BE2C (cell line): ENCODE measurements at regions not wholly inside any gene's neighbourhood (a gene's known extent, or its start where the extent isn't known, plus 50 kb on each side); places are given as distances from the start of the nearest gene placed in this dataset.

Experiments
- DNase-seq: peaks from one replicate; pipeline ENCODE4 v3.0.0-alpha.2; 2020
- H3K27me3 ChIP-seq: fragments of 250-450 bp; sonication (Bioruptor Pico); 2 replicates; pipeline ENCODE4 v1.5.1; 2020; ENCODE audit warnings: mild to moderate bottlenecking
- H3K36me3 ChIP-seq: fragments of 250-450 bp; sonication (Bioruptor Pico); 2 replicates; pipeline ENCODE4 v1.5.1; 2020; ENCODE audit warnings: mild to moderate bottlenecking
- H3K4me1 ChIP-seq: fragments of 250-450 bp; sonication (Bioruptor Pico); 2 replicates; pipeline ENCODE4 v1.5.1; 2020
- H3K4me3 ChIP-seq: 2 replicates; pipeline ENCODE4 v1.5.1; 2011; ENCODE audit warnings: low read depth, low read length
- H3K9me3 ChIP-seq: fragments of 250-450 bp; sonication (Bioruptor Pico); 2 replicates; pipeline ENCODE4 v1.5.1; 2020
- CTCF ChIP-seq: IDR thresholded peaks from 2 replicates; pipeline ENCODE4 v1.5.1; 2012; ENCODE audit warnings: mild to moderate bottlenecking, low read depth, low read length

GRCh38 chr13:105333416-105333815, 1202.0 kb downstream of the EFNB2 start:
- Histone ChIP-seq H3K27me3 (no peaks in the 10 kb centered on the region), H3K9me3 (peaks cover 3% of the 10 kb centered on the region; the same call in 1 of the 2 replicates), H3K4me1 (no peaks in the 10 kb centered on the region), H3K4me3 (no peak overlapping the region), H3K36me3 (no peaks in the 10 kb centered on the region)
- no peak for TF ChIP-seq CTCF
- no peak for DNase-seq

DNA sequence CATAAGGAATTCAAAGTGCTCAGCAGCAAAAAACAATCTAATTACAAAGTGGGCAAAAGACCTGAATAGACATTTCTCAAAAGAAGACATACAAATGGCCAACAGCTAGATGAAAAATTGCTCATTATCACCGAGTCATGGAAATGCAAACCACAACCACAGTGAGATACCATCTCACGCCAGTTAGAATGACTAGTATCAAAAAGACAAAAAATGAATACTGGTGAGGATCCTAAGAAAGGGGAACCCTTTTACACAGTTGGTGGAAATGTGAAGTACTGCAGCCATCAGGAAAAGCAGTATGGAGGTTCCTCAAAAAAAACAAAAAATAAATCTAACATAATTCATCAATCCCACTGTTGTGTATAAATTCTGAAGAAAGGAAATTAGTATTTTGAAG, 1206.1 kb downstream of the EFNB2 start:
- peaks cover 3% of the 10 kb centered on the region; the same call in 1 of the 2 replicates for H3K9me3 ChIP-seq
- no peak overlapping the region for H3K4me3 ChIP-seq
- no peaks in the 10 kb centered on the region for H3K36me3 ChIP-seq
- no peak for DNase-seq
- H3K4me1 ChIP-seq = peaks cover 3% of the 10 kb centered on the region
- TF ChIP-seq CTCF = no peak
- H3K27me3 ChIP-seq = no peaks in the 10 kb centered on the region

DNA sequence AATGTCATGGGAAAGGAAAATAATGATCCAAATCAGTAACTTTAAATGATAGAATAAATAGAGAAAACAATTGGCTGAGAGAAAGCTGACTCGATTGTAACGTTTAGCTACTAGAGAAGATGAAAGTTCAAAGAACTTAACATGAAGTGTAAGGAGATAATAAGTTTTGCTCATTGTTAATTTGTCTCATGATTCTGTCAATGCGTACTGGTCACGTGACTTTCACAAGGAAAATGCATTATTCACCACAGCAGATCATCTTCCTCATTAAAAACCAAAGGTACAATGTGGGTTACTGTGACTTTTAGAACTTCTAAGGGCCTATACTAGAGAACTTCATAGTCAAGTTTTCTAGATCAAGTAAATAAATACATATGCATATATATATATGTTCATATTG, 1207.2 kb downstream of the EFNB2 start:
- no peak for TF ChIP-seq CTCF
- no peaks in the 10 kb centered on the region for H3K36me3 ChIP-seq
- H3K9me3 ChIP-seq = peaks cover 3% of the 10 kb centered on the region; the same call in 1 of the 2 replicates
- H3K4me3 ChIP-seq = no peak overlapping the region
- no peak for DNase-seq
- no peaks in the 10 kb centered on the region for H3K27me3 ChIP-seq
- peaks cover 8% of the 10 kb centered on the region for H3K4me1 ChIP-seq

GRCh38 chr13:105327581-105328126, 1207.8 kb downstream of the EFNB2 start:
- Histone ChIP-seq H3K4me1 (peaks cover 8% of the 10 kb centered on the region), H3K27me3 (no peaks in the 10 kb centered on the region), H3K9me3 (peaks cover 3% of the 10 kb centered on the region; the same call in 1 of the 2 replicates), H3K4me3 (no peak overlapping the region), H3K36me3 (no peaks in the 10 kb centered on the region)
- no peak for TF ChIP-seq CTCF
- DNase-seq = no peak

DNA sequence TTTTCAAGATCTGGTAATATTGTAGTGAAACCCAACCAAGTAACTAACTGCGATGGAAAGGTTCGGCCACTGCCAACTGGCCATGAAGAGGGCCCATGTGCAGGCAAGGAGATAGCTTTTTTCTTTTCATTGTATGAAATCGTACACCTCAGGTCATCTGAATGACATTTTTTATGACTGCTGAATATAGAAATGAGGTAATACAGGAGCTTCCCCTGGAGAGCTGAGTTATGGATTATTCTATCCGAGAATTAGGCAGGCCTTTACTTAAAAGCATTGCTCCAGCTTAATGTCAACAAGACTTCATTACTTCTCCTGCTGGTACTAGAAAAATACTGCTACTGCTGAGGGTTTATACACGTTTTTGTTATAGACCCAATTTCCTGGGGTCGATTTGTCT, 1215.6 kb downstream of the EFNB2 start:
- Histone ChIP-seq H3K36me3 (no peaks in the 10 kb centered on the region), H3K4me3 (no peak overlapping the region), H3K9me3 (no peaks in the 10 kb centered on the region), H3K4me1 (peaks cover 13% of the 10 kb centered on the region), H3K27me3 (no peaks in the 10 kb centered on the region)
- no peak for DNase-seq
- no peak for TF ChIP-seq CTCF

- Histone ChIP-seq H3K9me3 (no peaks in the 10 kb centered on the region), H3K4me3 (no peak overlapping the region), H3K4me1 (peaks cover 6% of the 10 kb centered on the region), H3K36me3 (no peaks in the 10 kb centered on the region), H3K27me3 (no peaks in the 10 kb centered on the region)
- TF ChIP-seq CTCF = no peak
- DNase-seq = no peak
These were observed 1218.7 kb downstream of the EFNB2 start for GRCh38 chr13:105316731-105317130.
